Heart right ventricle (tissue), 16 donors: ENCODE measurements at regions not wholly inside any gene's neighbourhood (a gene's known extent, or its start where the extent isn't known, plus 50 kb on each side); places are given as distances from the start of the nearest gene placed in this dataset.
A peak's percentile ranks its signal among the peaks of the same experiment; 100 is the strongest.

Experiments used
- ATAC-seq, 8 donors: fragments of 200-7000 bp; cut with Tn5 transposase; one replicate each; pipeline ENCODE4 v1.9.1; 2020; ENCODE audit warnings: mild to moderate bottlenecking in 8 of 8, moderate library complexity in 8 of 8, moderate number of reproducible peaks in 1 of 8
- DNase-seq, 2 donors: peaks; one replicate each; pipeline ENCODE4 v3.0.0-alpha.2; 2020
- H3K27ac ChIP-seq, 10 donors: fragments of 200-600 bp; sonication (generic) in 2 of 10; one replicate each; pipeline versions ENCODE4 v1.5.0 to v1.8.0; 2020 to 2022; ENCODE audit warnings: mild to moderate bottlenecking in 3 of 10
- H3K27me3 ChIP-seq, 7 donors: fragments of 200-600 bp; one replicate each; pipeline ENCODE4 v1.8.0; 2021 to 2022; ENCODE audit warnings: mild to moderate bottlenecking in 2 of 7
- H3K36me3 ChIP-seq, 9 donors: fragments of 200-600 bp; sonication (generic) in 1 of 9; one replicate each; pipeline versions ENCODE4 v1.5.0 to v1.8.0; 2020 to 2022; ENCODE audit warnings: mild to moderate bottlenecking in 2 of 9
- H3K4me1 ChIP-seq, 9 donors: fragments of 200-600 bp; sonication (generic) in 1 of 9; one replicate each; pipeline versions ENCODE4 v1.5.0 to v1.8.0; 2020 to 2022; ENCODE audit warnings: mild to moderate bottlenecking in 4 of 9
- H3K4me3 ChIP-seq, 10 donors: fragments of 200-600 bp; sonication (generic) in 2 of 10; one replicate each; pipeline versions ENCODE4 v1.5.0 to v1.8.0; 2020 to 2022; ENCODE audit warnings: mild to moderate bottlenecking in 7 of 10, moderate library complexity in 2 of 10
- H3K9me3 ChIP-seq, 11 donors: fragments of 200-600 bp in 10 of 11; sonication (generic) in 2 of 11; one replicate each; pipeline versions ENCODE4 v1.5.0 to v1.8.0; 2013 to 2022; ENCODE audit warnings: mild to moderate bottlenecking in 2 of 11, control low read depth in 1 of 11, moderate library complexity in 1 of 11
- WGBS, 2 donors: extraction: QIAGEN DNeasy Blood & Tissue Kit; methylation state at CpG; one replicate each; pipeline ENCODE4 v1.1.7; 2013; ENCODE audit warnings: inconsistent platforms in 1 of 2; 5-methylcytosine and 5-hydroxymethylcytosine counted together
- intact Hi-C, 10 donors: fragments of 100-400 bp; cut with DNase I; formaldehyde crosslinking; loops; one replicate each; pipeline versions ENCODE4 v1.11.1 to v1.14.2; 2022
- TF ChIP-seq, protein P1 (sequence below), 9 donors: fragments of 200-600 bp; sonication (generic) in 2 of 9; IDR thresholded peaks; one replicate each; pipeline versions ENCODE4 v1.5.0 to v1.8.0; 2021 to 2022; ENCODE audit warnings: antibody characterized with exemption in 9 of 9, mild to moderate bottlenecking in 5 of 9, moderate library complexity in 1 of 9
- donor health status: Arrhythmogenic right ventricular cardiomyopathy.
- donor health status: ischemic (EF 13 %, LVEDD 7.1; RV severe dilation, severe dysfunction).
- donor health status: healthy with polysubstance abuse.
- donor health status: DM: no; HTN: yes; CAD: no.
- donor health status: DM: no; HTN: no; CAD: no.
- donor health status: ischemic (EF 25% LVEDD 6.9; RV normal size, moderate dysfunction).
- donor health status: ischemic (EF 25% LVEDD 5.7; RV mildly dilated, moderate dysfunction).
- donor health status: healthy.
- donor health status: DM: yes; HTN: yes; CAD: no.
- donor health status: Ischemic cardiomyopathy.
- donor health status: ischemic (EF 35%, LVEDD 5.7; RV mildly dilated, moderate dysfunction).
- donor health status: nonischemic (EF 11% LVEDD 7.7; RV severe dilation, severe dysfunction).
- donor health status: DM: yes; HTN: yes; CAD: no.
- donor health status: PGD.
- donor health status: ischemic (EF 29% LVEDD 5.4; RV normal size, mild dysfunction).
- donor health status: nonischemic (EF 23%, LVEDD 6.1; RV moderate dilation, normal function).

DNA sequence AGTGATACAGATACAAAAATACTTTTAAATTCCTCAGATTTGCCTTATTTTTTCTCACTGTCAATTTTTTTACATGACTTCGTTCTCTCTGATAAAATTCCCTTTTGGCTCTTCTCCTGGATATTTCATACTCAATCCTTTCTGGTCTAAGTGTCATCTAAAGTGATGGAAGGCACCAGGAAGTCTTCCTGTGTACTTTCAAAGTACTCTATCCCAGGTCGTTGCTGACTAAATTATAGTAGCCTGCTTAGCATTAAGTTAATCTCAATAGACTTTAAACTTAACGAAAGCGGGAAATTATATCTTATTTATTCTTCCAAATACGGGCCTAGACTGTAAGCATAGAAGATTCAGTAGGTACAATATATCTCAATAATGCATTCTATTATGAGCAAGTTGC is 67.8 kb downstream of the CASP12 start:
- TF ChIP-seq, protein P1, sequence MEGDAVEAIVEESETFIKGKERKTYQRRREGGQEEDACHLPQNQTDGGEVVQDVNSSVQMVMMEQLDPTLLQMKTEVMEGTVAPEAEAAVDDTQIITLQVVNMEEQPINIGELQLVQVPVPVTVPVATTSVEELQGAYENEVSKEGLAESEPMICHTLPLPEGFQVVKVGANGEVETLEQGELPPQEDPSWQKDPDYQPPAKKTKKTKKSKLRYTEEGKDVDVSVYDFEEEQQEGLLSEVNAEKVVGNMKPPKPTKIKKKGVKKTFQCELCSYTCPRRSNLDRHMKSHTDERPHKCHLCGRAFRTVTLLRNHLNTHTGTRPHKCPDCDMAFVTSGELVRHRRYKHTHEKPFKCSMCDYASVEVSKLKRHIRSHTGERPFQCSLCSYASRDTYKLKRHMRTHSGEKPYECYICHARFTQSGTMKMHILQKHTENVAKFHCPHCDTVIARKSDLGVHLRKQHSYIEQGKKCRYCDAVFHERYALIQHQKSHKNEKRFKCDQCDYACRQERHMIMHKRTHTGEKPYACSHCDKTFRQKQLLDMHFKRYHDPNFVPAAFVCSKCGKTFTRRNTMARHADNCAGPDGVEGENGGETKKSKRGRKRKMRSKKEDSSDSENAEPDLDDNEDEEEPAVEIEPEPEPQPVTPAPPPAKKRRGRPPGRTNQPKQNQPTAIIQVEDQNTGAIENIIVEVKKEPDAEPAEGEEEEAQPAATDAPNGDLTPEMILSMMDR (IDR thresholded peaks at IDR 0.05) = no peak
- Histone ChIP-seq H3K9me3 (no peaks in the 10 kb centered on the region), H3K4me3 (no peak overlapping the region), H3K36me3 (no peaks in the 10 kb centered on the region), H3K4me1 (peaks cover 0 to 5% (median 0%) of the 10 kb centered on the region in 9 donors), H3K27me3 (no peaks in the 10 kb centered on the region), H3K27ac (no peak overlapping the region)
- 68 to 76% methylated on average over 5 of the region's 5 CpGs for WGBS, 2 donors
- intact Hi-C loops = no loop called here
- ATAC-seq = no peak
- no peak for DNase-seq

DNA sequence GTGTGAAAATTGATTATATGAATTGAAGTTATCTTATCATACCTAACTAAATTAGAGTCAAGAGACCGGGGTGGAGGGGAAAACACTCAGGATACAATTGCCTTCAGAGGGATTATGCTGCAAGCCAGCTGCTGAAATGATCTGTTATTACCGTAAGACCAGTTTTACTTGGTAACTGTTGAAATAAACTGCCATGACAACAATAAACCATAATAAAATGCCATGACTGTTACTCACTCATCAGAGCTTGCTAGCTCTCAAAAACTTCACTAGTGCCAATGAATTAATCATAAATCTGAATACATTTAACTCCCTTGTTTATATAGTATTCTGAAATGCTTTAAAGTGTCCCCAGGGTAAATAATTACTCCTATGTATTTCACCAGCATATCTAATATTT is 68.2 kb downstream of the CASP12 start:
- DNase-seq = no peak
- Histone ChIP-seq H3K27ac (no peak overlapping the region), H3K4me3 (no peak overlapping the region), H3K9me3 (no peaks in the 10 kb centered on the region), H3K27me3 (no peaks in the 10 kb centered on the region), H3K36me3 (no peaks in the 10 kb centered on the region), H3K4me1 (peaks cover 0 to 5% (median 0%) of the 10 kb centered on the region in 9 donors)
- intact Hi-C loops = no loop called here
- WGBS, 2 donors = 26 to 43% methylated on average over 2 of the region's 2 CpGs
- TF ChIP-seq, protein P1 (IDR thresholded peaks at IDR 0.05) = no peak
- ATAC-seq = peak in 1 of 8 donors; percentile 22

DNA sequence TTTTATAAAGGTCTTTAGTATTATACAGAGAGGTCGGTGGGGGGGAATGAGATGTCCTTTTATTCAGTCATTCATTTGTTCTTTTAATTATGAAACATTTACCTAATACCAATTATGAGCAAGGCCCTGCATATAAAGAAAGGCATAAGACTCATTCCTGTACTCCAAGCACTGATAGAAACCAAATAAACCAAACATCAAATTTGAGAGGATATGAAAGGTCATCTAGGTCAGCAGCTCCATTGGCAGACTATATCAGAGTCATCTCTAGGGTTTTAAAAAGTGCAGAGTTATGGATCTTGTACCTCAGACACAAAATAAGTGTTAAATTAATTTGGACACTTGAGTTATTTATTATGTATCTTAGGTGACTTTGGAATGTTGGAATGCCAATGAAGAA is 71.5 kb downstream of the CASP12 start:
- TF ChIP-seq, protein P1 (IDR thresholded peaks at IDR 0.05) = no peak
- DNase-seq = no peak
- intact Hi-C loops = no loop called here
- no peaks in the 10 kb centered on the region for H3K27me3 ChIP-seq
- no peak for ATAC-seq
- 91 to 100% methylated on average over 1 of the region's 1 CpG for WGBS, 2 donors
- H3K9me3 ChIP-seq = no peaks in the 10 kb centered on the region
- H3K4me3 ChIP-seq = no peak overlapping the region
- no peaks in the 10 kb centered on the region for H3K36me3 ChIP-seq
- no peak overlapping the region for H3K27ac ChIP-seq
- peaks cover 0 to 5% (median 0%) of the 10 kb centered on the region in 9 donors for H3K4me1 ChIP-seq

DNA sequence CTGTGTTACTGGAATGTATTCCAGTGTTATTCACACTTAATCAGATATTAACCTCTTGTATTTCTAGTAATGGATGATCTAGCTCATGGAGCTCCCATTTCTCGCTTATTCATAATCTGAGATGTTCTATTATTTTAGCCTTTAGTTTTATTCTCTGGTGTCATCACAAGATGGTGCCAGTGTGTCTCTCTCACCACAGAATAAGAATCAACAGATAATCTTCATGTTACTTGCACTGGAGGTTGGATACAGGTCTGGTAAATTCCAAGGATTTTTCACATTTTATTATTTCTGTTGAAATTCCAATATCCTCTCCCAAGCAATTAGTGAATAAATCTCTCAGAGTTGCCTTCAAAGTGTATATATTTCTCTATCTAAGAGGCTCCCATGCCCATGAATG is 74.6 kb downstream of the CASP12 start:
- 86 to 98% methylated on average over 1 of the region's 1 CpG for WGBS, 2 donors
- no peak overlapping the region for H3K27ac ChIP-seq
- H3K36me3 ChIP-seq = no peaks in the 10 kb centered on the region
- no peaks in the 10 kb centered on the region for H3K4me1 ChIP-seq
- no peak for DNase-seq
- no peak for ATAC-seq
- intact Hi-C loops = no loop called here
- H3K27me3 ChIP-seq = no peaks in the 10 kb centered on the region
- no peaks in the 10 kb centered on the region for H3K9me3 ChIP-seq
- TF ChIP-seq, protein P1 (IDR thresholded peaks at IDR 0.05) = peak in 1 of 9 donors; percentile 14
- H3K4me3 ChIP-seq = no peak overlapping the region
